Body of pancreas (tissue), 4 donors: ENCODE measurements at regions not wholly inside any gene's neighbourhood (a gene's known extent, or its start where the extent isn't known, plus 50 kb on each side); places are given as distances from the start of the nearest gene placed in this dataset.

Experiments
- ATAC-seq: fragments of 150-250 bp; one replicate; pipeline ENCODE4 v1.9.1; 2016
- DNase-seq, 4 donors: peaks; one replicate each; pipeline ENCODE4 v3.0.0-alpha.2; 2019
- H3K27ac ChIP-seq, 4 donors: fragments of 200-600 bp; sonication (generic); 1 replicate in 3 of 4; 2 replicates in 1 of 4; pipeline versions ENCODE4 v1.5.1 to v1.6.1; 2016 to 2019; ENCODE audit warnings: mild to moderate bottlenecking in 1 of 4, mixed read lengths in 1 of 4, moderate library complexity in 1 of 4
- H3K27me3 ChIP-seq, 2 donors: fragments of 200-600 bp; sonication (generic); one replicate each; pipeline ENCODE4 v1.6.0; 2016; ENCODE audit warnings: mild to moderate bottlenecking in 1 of 2
- H3K36me3 ChIP-seq, 2 donors: fragments of 200-600 bp; sonication (generic); replicated peaks in 1 of 2; 2 replicates each; pipeline ENCODE4 v1.5.1; 2016; ENCODE audit warnings: low read depth in 2 of 2; ENCODE audit not compliant: insufficient read depth in 1 of 2
- H3K4me1 ChIP-seq: fragments of 200-600 bp; sonication (generic); one replicate; pipeline ENCODE4 v1.6.0; 2016
- H3K4me3 ChIP-seq, 2 donors: fragments of 200-600 bp; sonication (generic); 1 replicate in 1 of 2; 2 replicates in 1 of 2; pipeline ENCODE4 v1.5.1; 2016 to 2019
- H3K9me3 ChIP-seq, 3 donors: fragments of 200-600 bp; sonication (generic); 1 replicate in 2 of 3; 2 replicates in 1 of 3; pipeline ENCODE4 v1.5.1; 2016
- POLR2A ChIP-seq, 3 donors: fragments of 450-650 bp; IDR thresholded peaks; one replicate each; pipeline ENCODE4 v1.6.1; 2016; ENCODE audit warnings: antibody characterized with exemption in 3 of 3, mild to moderate bottlenecking in 2 of 3
- WGBS, 2 donors: methylation state at CpG; one replicate each; pipeline ENCODE4 v1.1.5; 2017; 5-methylcytosine and 5-hydroxymethylcytosine counted together
- intact Hi-C: fragments of 100-400 bp; cut with DNase I; formaldehyde crosslinking; loops from one replicate; pipeline ENCODE4 v1.15.1; 2023
- TF ChIP-seq, protein P1 (sequence below), 7 experiments: fragments of 450-650 bp in 4 of 7; fragments of 200-600 bp in 3 of 7; sonication (generic) in 3 of 7; IDR thresholded peaks; one replicate each; pipeline ENCODE4 v1.5.1; 2016 to 2019; ENCODE audit warnings: antibody characterized with exemption in 7 of 7

- TF ChIP-seq POLR2A (IDR thresholded peaks at IDR 0.05), result no peak
- TF ChIP-seq, protein P1, sequence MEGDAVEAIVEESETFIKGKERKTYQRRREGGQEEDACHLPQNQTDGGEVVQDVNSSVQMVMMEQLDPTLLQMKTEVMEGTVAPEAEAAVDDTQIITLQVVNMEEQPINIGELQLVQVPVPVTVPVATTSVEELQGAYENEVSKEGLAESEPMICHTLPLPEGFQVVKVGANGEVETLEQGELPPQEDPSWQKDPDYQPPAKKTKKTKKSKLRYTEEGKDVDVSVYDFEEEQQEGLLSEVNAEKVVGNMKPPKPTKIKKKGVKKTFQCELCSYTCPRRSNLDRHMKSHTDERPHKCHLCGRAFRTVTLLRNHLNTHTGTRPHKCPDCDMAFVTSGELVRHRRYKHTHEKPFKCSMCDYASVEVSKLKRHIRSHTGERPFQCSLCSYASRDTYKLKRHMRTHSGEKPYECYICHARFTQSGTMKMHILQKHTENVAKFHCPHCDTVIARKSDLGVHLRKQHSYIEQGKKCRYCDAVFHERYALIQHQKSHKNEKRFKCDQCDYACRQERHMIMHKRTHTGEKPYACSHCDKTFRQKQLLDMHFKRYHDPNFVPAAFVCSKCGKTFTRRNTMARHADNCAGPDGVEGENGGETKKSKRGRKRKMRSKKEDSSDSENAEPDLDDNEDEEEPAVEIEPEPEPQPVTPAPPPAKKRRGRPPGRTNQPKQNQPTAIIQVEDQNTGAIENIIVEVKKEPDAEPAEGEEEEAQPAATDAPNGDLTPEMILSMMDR (IDR thresholded peaks at IDR 0.05), result no peak
- peak; percentile 68 for ATAC-seq
Observed at GRCh38 chr9:1658661-1659362, 356.3 kb upstream of the SMARCA2 start.

DNA sequence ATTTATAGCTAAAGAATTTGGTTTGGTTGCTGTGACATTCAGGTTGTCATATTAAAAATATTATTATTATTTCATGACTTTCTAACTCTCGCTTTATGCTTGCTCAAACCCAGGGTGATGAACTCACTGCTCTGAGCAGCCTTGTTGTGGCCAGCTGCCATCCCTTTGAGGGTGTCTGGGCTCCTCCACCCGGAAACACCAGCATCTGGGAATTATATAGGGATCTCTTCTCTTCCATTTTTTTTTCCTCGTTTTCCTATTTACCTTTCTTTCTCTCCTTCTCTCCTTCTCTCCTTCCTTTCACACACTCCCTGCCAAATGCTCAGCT lies 355.8 kb upstream of the SMARCA2 start:
- Histone ChIP-seq H3K4me3 (no peak overlapping the region), H3K36me3 (no peaks in the 10 kb centered on the region), H3K27me3 (no peaks in the 10 kb centered on the region), H3K4me1 (peaks cover 8% of the 10 kb centered on the region), H3K27ac (peak overlapping the region in 3 of 4 donors; percentile 32 to 73 (median 65)), H3K9me3 (no peaks in the 10 kb centered on the region)
- 31 to 36% methylated on average over 3 of the region's 3 CpGs for WGBS, 2 donors
- DNase-seq (peak in 3 of 4 donors; percentile 15 to 26 (median 21)), ATAC-seq (peak; percentile 77)
- intact Hi-C loops, result no loop called here
- no peak for TF ChIP-seq POLR2A (IDR thresholded peaks at IDR 0.05)
- TF ChIP-seq, protein P1 (IDR thresholded peaks at IDR 0.05), result no peak

More at GRCh38 chr9:1658661-1659362, 356.3 kb upstream of the SMARCA2 start:
- Histone ChIP-seq H3K27ac (peak overlapping the region in 3 of 4 donors; percentile 32 to 73 (median 65)), H3K4me3 (no peak overlapping the region), H3K36me3 (no peaks in the 10 kb centered on the region), H3K4me1 (peaks cover 8% of the 10 kb centered on the region), H3K9me3 (no peaks in the 10 kb centered on the region), H3K27me3 (no peaks in the 10 kb centered on the region)
- 28 to 30% methylated on average over 4 of the region's 4 CpGs for WGBS, 2 donors
- no peak for DNase-seq
- intact Hi-C loops, result no loop called here

- DNase-seq (no peak), ATAC-seq (no peak)
- Histone ChIP-seq H3K36me3 (no peaks in the 10 kb centered on the region), H3K4me1 (no peaks in the 10 kb centered on the region), H3K4me3 (no peak overlapping the region), H3K9me3 (no peaks in the 10 kb centered on the region), H3K27me3 (no peaks in the 10 kb centered on the region), H3K27ac (no peak overlapping the region)
- WGBS, 2 donors, result 83 to 84% methylated on average over 1 of the region's 1 CpG
- no peak for TF ChIP-seq POLR2A (IDR thresholded peaks at IDR 0.05)
- TF ChIP-seq, protein P1 (IDR thresholded peaks at IDR 0.05), result no peak
- intact Hi-C loops, result no loop called here
Observed at GRCh38 chr9:1668441-1668840, 346.7 kb upstream of the SMARCA2 start.

DNA sequence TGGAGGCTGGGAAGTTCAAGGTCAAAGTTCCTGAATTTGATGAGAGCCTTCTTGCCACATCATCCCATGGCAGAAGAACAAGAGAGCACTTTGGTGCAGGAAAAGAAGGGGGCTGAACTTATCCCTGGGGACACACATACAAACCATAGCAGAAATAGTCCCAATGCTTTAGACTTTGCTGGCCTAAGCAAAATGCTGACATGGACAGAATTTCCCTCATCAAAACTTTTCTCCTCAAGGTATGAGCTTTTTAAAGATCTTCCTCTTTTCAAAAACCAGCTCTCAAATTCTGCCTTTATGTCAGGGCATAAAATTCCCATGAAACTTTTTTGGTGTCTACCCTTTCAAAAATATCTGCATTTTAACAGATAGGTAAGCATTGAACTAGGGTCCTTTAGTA lies 341.8 kb upstream of the SMARCA2 start:
- peaks cover 0 to 9% (median 0%) of the 10 kb centered on the region in 3 donors for H3K9me3 ChIP-seq
- intact Hi-C loops, result no loop called here
- TF ChIP-seq, protein P1 (IDR thresholded peaks at IDR 0.05), result no peak
- no peak for TF ChIP-seq POLR2A (IDR thresholded peaks at IDR 0.05)
- H3K4me3 ChIP-seq, result no peak overlapping the region
- DNase-seq (no peak), ATAC-seq (no peak)
- no peak overlapping the region for H3K27ac ChIP-seq
- no peaks in the 10 kb centered on the region for H3K27me3 ChIP-seq
- no peaks in the 10 kb centered on the region for H3K36me3 ChIP-seq
- H3K4me1 ChIP-seq, result no peaks in the 10 kb centered on the region

DNA sequence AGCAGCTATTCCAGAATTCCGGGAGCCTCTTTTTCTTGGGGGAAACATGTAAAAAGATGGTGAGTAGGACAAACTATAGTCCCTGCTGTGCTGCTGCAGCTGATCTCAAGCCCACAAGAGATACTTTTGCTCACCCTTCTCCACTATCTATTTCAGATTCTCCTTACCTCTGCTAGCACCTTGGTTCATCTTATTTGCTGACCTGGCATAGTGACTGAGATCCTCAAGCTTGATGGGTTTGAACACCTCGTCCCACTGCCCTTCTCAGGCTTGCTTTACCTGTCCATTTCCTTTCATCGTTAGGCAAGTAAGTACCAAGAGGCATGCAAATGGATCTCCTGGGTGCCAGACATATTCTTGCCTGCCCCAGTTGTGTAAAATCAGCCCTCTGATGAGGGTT lies 338.4 kb upstream of the SMARCA2 start:
- intact Hi-C loops, result no loop called here
- DNase-seq (no peak), ATAC-seq (no peak)
- TF ChIP-seq, protein P1 (IDR thresholded peaks at IDR 0.05), result no peak
- TF ChIP-seq POLR2A (IDR thresholded peaks at IDR 0.05), result no peak
- no peak overlapping the region for H3K27ac ChIP-seq
- no peaks in the 10 kb centered on the region for H3K36me3 ChIP-seq
- H3K4me1 ChIP-seq, result no peaks in the 10 kb centered on the region
- no peak overlapping the region for H3K4me3 ChIP-seq
- no peaks in the 10 kb centered on the region for H3K27me3 ChIP-seq
- 58 to 68% methylated on average over 3 of the region's 3 CpGs for WGBS, 2 donors
- H3K9me3 ChIP-seq, result peaks cover 0 to 9% (median 0%) of the 10 kb centered on the region in 3 donors
